A673 (cell line): ENCODE measurements at regions not wholly inside any gene's neighbourhood (a gene's known extent, or its start where the extent isn't known, plus 50 kb on each side); places are given as distances from the start of the nearest gene placed in this dataset.

Experiments
- BruUV-seq: library from RNA; stranded (reverse); fragments of 400-500 nt; replicated peaks from 2 replicates; lab custom pipeline; 2021; lab: Mats Ljungman, UMichigan
- CTCF ChIA-PET: fragments of 300-600 bp; sonication (Branson Sonifier 250); formaldehyde crosslinking; loops from one replicate; lab custom pipeline; 2022; ENCODE audit warnings: antibody characterized with exemption; lab: Charles Lee
- POLR2A ChIA-PET: fragments of 300-600 bp; sonication (Branson Sonifier 250); formaldehyde crosslinking; loops from one replicate; lab custom pipeline; 2022; ENCODE audit warnings: antibody characterized with exemption; ENCODE audit not compliant: low non-redundant PET; lab: Charles Lee
- DNase-seq: peaks from one replicate; pipeline ENCODE4 v3.0.0-alpha.2; 2015; ENCODE audit warnings: low spot score
- H3K27ac ChIP-seq: fragments of 200-600 bp; sonication (generic); 2 replicates; pipeline ENCODE4 v1.5.1; 2016; ENCODE audit warnings: mixed run types, low read depth, mild to moderate bottlenecking, mixed read lengths, antibody characterized with exemption, low read length; ENCODE audit not compliant: poor library complexity, severe bottlenecking
- H3K27me3 ChIP-seq: fragments of 200-600 bp; sonication (generic); replicated peaks from 2 replicates; pipeline ENCODE4 v1.6.1; 2017; ENCODE audit warnings: mixed run types, low read depth, mild to moderate bottlenecking, mixed read lengths, antibody characterized with exemption, low read length; ENCODE audit not compliant: insufficient read depth, poor library complexity
- H3K36me3 ChIP-seq: fragments of 200-600 bp; sonication (generic); 2 replicates; pipeline ENCODE4 v1.6.1; 2016; ENCODE audit warnings: mixed run types, mild to moderate bottlenecking, mixed read lengths, antibody characterized with exemption, low read length; ENCODE audit not compliant: insufficient read depth, poor library complexity, severe bottlenecking
- H3K4me1 ChIP-seq: fragments of 200-600 bp; sonication (generic); 2 replicates; pipeline ENCODE4 v1.6.1; 2017; ENCODE audit warnings: mixed run types, mild to moderate bottlenecking, mixed read lengths, antibody characterized with exemption, low read length; ENCODE audit not compliant: insufficient read depth, poor library complexity, severe bottlenecking
- H3K4me3 ChIP-seq: fragments of 200-600 bp; sonication (generic); 2 replicates; pipeline ENCODE4 v1.5.1; 2016; ENCODE audit warnings: low read depth, mixed run types, mild to moderate bottlenecking, mixed read lengths, low read length; ENCODE audit not compliant: poor library complexity, severe bottlenecking
- H3K9me3 ChIP-seq: fragments of 200-600 bp; sonication (generic); 2 replicates; pipeline ENCODE4 v1.6.1; 2016; ENCODE audit warnings: mixed run types, low read depth, mild to moderate bottlenecking, mixed read lengths, antibody characterized with exemption, low read length; ENCODE audit not compliant: poor library complexity, severe bottlenecking
- CTCF ChIP-seq: fragments of 300-800, 200-600 bp; sonication (generic); conservative IDR thresholded peaks from 2 replicates; pipeline ENCODE4 v1.5.1; 2017; ENCODE audit warnings: low read depth, mild to moderate bottlenecking, antibody characterized with exemption, low read length, moderate library complexity, mixed read lengths
- EZH2 ChIP-seq: fragments of 200-600 bp; sonication (generic); IDR thresholded peaks from 2 replicates; pipeline ENCODE4 v1.6.1; 2017; ENCODE audit warnings: borderline replicate concordance, low read depth, mild to moderate bottlenecking, mixed read lengths, antibody characterized with exemption, low read length; ENCODE audit not compliant: poor library complexity, severe bottlenecking
- intact Hi-C: fragments of 100-400 bp; cut with micrococcal nuclease; formaldehyde crosslinking; loops from one replicate; pipeline ENCODE4 v1.10.0; 2022; ENCODE audit not compliant: unreplicated experiment

DNA sequence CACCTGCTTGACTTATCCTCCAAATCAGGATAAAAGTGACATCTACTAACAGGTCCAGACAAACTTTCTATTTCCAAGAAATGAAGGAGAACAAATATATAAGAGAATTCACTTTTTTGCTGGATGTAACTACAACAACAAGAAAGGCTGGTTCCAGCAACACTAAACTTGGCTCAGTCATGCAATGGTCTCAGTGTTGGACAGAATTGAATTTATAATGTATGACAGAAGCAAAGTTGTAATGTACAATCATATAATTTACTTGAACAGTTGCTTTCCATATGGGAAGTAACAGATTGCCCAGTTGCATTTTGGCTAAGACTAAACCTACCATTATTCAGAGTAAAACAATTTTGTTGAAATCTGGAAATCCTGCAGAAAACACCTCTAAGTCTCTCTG lies 183.3 kb upstream of the INTU start:
- no peak for TF ChIP-seq CTCF
- TF ChIP-seq EZH2: no peak
- Histone ChIP-seq H3K9me3 (no peaks in the 10 kb centered on the region), H3K27me3 (no peaks in the 10 kb centered on the region), H3K4me1 (no peaks in the 10 kb centered on the region), H3K27ac (no peak overlapping the region), H3K36me3 (no peaks in the 10 kb centered on the region), H3K4me3 (no peak overlapping the region)
- CTCF ChIA-PET: no interaction called here
- POLR2A ChIA-PET: no interaction called here
- no peak for DNase-seq
- intact Hi-C loops: no loop called here
- BruUV-seq: no TSS peak

DNA sequence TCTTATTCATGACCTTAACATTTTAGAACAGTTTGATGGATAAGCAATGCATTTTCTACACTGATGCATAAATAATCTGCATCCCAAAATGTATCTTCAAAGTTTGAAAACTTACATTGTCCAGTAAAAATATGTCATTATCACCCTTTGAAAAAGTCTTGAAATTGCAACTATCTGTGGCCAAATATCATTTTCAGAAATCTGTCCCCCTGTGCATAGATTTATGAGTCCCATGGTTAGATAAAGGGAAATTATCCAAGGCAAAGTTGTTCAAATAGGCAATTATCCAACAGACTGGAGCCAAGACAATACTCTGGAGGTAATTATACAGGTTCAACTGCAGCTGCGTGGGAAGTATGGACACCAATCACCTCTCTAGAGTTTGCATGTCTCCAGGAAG lies 182.5 kb upstream of the INTU start:
- intact Hi-C loops: no loop called here
- TF ChIP-seq CTCF (no peak), EZH2 (no peak)
- no peaks in the 10 kb centered on the region for H3K27me3 ChIP-seq
- H3K27ac ChIP-seq: no peak overlapping the region
- H3K36me3 ChIP-seq: no peaks in the 10 kb centered on the region
- BruUV-seq: no TSS peak
- H3K4me1 ChIP-seq: no peaks in the 10 kb centered on the region
- H3K4me3 ChIP-seq: no peak overlapping the region
- DNase-seq: no peak
- no peaks in the 10 kb centered on the region for H3K9me3 ChIP-seq
- ChIA-PET POLR2A (no interaction called here), CTCF (no interaction called here)

- H3K27ac ChIP-seq: no peak overlapping the region
- H3K9me3 ChIP-seq: no peaks in the 10 kb centered on the region
- intact Hi-C loops: no loop called here
- DNase-seq: no peak
- BruUV-seq: no TSS peak
- no peaks in the 10 kb centered on the region for H3K4me1 ChIP-seq
- H3K36me3 ChIP-seq: no peaks in the 10 kb centered on the region
- CTCF ChIA-PET: no interaction called here
- no peak overlapping the region for H3K4me3 ChIP-seq
- TF ChIP-seq EZH2 (no peak), CTCF (no peak)
- POLR2A ChIA-PET: no interaction called here
- no peaks in the 10 kb centered on the region for H3K27me3 ChIP-seq
These were observed 168.9 kb upstream of the INTU start for GRCh38 chr4:127463883-127464282.
